ENCODE measurements at regions not wholly inside any gene's neighbourhood (a gene's known extent, or its start where the extent isn't known, plus 50 kb on each side); places are given as distances from the start of the nearest gene placed in this dataset.

DNA sequence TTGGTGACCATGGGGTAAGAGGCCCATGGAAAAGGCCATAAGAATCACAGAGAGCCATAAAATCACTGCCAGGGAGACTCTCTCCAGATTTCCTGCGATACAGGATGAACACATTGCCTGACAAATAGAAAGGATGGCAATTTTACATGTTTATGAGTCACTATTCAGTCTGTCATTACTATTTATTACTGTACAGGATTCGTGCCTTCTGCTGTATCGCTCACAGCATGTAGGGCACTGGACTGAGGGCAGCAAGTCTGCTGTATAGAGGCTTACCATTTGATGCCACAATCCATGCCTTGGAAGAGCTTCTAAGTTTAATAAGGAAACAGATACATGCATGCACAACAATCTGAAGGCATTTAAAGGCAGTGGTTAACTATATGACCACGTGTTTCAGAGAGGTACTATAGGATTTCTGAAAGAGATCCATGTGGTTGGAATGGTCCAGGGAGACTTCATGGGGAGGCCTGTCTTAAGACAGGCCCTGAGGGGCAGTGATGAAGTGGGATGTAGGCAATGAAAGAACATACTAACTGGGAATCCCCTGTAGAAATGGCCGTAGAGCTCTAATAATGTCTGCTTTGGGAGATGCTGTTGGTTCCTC, 702.4 kb upstream of the RAB6C start:
- TF ChIP-seq EZH2phosphoT487 (IDR thresholded peaks at IDR 0.05; ENCODE audit: borderline replicate concordance, low read length): no peak
- TF ChIP-seq, protein P1, sequence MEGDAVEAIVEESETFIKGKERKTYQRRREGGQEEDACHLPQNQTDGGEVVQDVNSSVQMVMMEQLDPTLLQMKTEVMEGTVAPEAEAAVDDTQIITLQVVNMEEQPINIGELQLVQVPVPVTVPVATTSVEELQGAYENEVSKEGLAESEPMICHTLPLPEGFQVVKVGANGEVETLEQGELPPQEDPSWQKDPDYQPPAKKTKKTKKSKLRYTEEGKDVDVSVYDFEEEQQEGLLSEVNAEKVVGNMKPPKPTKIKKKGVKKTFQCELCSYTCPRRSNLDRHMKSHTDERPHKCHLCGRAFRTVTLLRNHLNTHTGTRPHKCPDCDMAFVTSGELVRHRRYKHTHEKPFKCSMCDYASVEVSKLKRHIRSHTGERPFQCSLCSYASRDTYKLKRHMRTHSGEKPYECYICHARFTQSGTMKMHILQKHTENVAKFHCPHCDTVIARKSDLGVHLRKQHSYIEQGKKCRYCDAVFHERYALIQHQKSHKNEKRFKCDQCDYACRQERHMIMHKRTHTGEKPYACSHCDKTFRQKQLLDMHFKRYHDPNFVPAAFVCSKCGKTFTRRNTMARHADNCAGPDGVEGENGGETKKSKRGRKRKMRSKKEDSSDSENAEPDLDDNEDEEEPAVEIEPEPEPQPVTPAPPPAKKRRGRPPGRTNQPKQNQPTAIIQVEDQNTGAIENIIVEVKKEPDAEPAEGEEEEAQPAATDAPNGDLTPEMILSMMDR (conservative IDR thresholded peaks at IDR 0.05; ENCODE audit: low read depth, low read length): no peak
